ENCODE measurements at regions not wholly inside any gene's neighbourhood (a gene's known extent, or its start where the extent isn't known, plus 50 kb on each side); places are given as distances from the start of the nearest gene placed in this dataset.

DNA sequence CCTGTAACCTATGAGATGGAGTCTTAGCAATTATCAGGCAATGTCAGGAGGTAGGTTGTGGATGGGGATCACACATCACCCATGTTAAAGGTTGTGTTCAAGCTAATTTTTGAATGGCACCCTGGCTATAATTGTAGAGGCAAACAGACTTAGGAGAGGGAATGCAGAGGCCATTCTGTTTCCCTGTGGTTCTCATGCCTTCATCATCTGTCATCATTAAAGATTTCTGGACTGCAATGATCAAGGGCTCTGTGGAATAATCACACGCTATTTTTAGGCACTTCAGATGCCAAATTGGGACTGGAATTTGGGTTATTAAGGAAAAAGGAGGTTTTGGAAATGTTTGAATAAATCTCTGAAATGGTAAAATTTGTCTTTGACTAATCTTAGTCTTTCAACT lies 1065.4 kb downstream of the TAF11L14 start (continued):
- TF ChIP-seq, protein P1, sequence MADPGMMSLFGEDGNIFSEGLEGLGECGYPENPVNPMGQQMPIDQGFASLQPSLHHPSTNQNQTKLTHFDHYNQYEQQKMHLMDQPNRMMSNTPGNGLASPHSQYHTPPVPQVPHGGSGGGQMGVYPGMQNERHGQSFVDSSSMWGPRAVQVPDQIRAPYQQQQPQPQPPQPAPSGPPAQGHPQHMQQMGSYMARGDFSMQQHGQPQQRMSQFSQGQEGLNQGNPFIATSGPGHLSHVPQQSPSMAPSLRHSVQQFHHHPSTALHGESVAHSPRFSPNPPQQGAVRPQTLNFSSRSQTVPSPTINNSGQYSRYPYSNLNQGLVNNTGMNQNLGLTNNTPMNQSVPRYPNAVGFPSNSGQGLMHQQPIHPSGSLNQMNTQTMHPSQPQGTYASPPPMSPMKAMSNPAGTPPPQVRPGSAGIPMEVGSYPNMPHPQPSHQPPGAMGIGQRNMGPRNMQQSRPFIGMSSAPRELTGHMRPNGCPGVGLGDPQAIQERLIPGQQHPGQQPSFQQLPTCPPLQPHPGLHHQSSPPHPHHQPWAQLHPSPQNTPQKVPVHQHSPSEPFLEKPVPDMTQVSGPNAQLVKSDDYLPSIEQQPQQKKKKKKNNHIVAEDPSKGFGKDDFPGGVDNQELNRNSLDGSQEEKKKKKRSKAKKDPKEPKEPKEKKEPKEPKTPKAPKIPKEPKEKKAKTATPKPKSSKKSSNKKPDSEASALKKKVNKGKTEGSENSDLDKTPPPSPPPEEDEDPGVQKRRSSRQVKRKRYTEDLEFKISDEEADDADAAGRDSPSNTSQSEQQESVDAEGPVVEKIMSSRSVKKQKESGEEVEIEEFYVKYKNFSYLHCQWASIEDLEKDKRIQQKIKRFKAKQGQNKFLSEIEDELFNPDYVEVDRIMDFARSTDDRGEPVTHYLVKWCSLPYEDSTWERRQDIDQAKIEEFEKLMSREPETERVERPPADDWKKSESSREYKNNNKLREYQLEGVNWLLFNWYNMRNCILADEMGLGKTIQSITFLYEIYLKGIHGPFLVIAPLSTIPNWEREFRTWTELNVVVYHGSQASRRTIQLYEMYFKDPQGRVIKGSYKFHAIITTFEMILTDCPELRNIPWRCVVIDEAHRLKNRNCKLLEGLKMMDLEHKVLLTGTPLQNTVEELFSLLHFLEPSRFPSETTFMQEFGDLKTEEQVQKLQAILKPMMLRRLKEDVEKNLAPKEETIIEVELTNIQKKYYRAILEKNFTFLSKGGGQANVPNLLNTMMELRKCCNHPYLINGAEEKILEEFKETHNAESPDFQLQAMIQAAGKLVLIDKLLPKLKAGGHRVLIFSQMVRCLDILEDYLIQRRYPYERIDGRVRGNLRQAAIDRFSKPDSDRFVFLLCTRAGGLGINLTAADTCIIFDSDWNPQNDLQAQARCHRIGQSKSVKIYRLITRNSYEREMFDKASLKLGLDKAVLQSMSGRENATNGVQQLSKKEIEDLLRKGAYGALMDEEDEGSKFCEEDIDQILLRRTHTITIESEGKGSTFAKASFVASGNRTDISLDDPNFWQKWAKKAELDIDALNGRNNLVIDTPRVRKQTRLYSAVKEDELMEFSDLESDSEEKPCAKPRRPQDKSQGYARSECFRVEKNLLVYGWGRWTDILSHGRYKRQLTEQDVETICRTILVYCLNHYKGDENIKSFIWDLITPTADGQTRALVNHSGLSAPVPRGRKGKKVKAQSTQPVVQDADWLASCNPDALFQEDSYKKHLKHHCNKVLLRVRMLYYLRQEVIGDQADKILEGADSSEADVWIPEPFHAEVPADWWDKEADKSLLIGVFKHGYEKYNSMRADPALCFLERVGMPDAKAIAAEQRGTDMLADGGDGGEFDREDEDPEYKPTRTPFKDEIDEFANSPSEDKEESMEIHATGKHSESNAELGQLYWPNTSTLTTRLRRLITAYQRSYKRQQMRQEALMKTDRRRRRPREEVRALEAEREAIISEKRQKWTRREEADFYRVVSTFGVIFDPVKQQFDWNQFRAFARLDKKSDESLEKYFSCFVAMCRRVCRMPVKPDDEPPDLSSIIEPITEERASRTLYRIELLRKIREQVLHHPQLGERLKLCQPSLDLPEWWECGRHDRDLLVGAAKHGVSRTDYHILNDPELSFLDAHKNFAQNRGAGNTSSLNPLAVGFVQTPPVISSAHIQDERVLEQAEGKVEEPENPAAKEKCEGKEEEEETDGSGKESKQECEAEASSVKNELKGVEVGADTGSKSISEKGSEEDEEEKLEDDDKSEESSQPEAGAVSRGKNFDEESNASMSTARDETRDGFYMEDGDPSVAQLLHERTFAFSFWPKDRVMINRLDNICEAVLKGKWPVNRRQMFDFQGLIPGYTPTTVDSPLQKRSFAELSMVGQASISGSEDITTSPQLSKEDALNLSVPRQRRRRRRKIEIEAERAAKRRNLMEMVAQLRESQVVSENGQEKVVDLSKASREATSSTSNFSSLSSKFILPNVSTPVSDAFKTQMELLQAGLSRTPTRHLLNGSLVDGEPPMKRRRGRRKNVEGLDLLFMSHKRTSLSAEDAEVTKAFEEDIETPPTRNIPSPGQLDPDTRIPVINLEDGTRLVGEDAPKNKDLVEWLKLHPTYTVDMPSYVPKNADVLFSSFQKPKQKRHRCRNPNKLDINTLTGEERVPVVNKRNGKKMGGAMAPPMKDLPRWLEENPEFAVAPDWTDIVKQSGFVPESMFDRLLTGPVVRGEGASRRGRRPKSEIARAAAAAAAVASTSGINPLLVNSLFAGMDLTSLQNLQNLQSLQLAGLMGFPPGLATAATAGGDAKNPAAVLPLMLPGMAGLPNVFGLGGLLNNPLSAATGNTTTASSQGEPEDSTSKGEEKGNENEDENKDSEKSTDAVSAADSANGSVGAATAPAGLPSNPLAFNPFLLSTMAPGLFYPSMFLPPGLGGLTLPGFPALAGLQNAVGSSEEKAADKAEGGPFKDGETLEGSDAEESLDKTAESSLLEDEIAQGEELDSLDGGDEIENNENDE (IDR thresholded peaks at IDR 0.05; ENCODE audit: insufficient replicate concordance, low read length): no peak
- TF ChIP-seq CTBP2 (IDR thresholded peaks at IDR 0.05; ENCODE audit: borderline replicate concordance, insufficient read depth, insufficient read length, low read length) (no peak), SIN3A (conservative IDR thresholded peaks at IDR 0.05 in 1 of 2, IDR thresholded peaks at IDR 0.05 in 1 of 2; ENCODE audit: low read depth in 1 of 2, low read length in 2 of 2) (no peak), PHF8 (conservative IDR thresholded peaks at IDR 0.05; ENCODE audit: low read depth, low read length) (no peak), RNF2 (IDR thresholded peaks at IDR 0.05; ENCODE audit: borderline replicate concordance, low read depth, low read length, missing control alignments, poor library complexity, severe bottlenecking) (no peak), KDM4A (IDR thresholded peaks at IDR 0.05; ENCODE audit: low read depth, low read length, severe bottlenecking) (no peak)

Measured in H1 (cell line).